ENCODE measurements at regions not wholly inside any gene's neighbourhood (a gene's known extent, or its start where the extent isn't known, plus 50 kb on each side); places are given as distances from the start of the nearest gene placed in this dataset.

GRCh38 chr7:109335951-109336350 lies 766.3 kb downstream of the DNAJB9 start:
- intact Hi-C loops (cut with DNase I): no loop called here
- H3K4me3 ChIP-seq (replicated peaks in 1 of 3): no peak overlapping the region
- no peaks in the 10 kb centered on the region for H3K36me3 ChIP-seq
- H3K27ac ChIP-seq: no peak overlapping the region
- H3K4me1 ChIP-seq: no peaks in the 10 kb centered on the region
- no peak for DNase-seq
- H3K27me3 ChIP-seq: no peaks in the 10 kb centered on the region
- no peak for TF ChIP-seq POLR2A (IDR thresholded peaks at IDR 0.05)
- no peak for TF ChIP-seq CTCF (IDR thresholded peaks at IDR 0.05)
- no peaks in the 10 kb centered on the region for H3K9me3 ChIP-seq
- WGBS, 2 donors: 96 to 97% methylated on average over 3 of the region's 3 CpGs

GRCh38 chr7:109336531-109336930 lies 766.9 kb downstream of the DNAJB9 start:
- intact Hi-C loops (cut with DNase I): no loop called here
- Histone ChIP-seq H3K36me3 (no peaks in the 10 kb centered on the region), H3K9me3 (no peaks in the 10 kb centered on the region), H3K27me3 (no peaks in the 10 kb centered on the region), H3K4me3 (replicated peaks in 1 of 3) (no peak overlapping the region), H3K4me1 (no peaks in the 10 kb centered on the region), H3K27ac (no peak overlapping the region)
- DNase-seq: no peak
- TF ChIP-seq CTCF (IDR thresholded peaks at IDR 0.05) (no peak), POLR2A (IDR thresholded peaks at IDR 0.05) (no peak)

GRCh38 chr7:109343678-109344077 lies 774.0 kb downstream of the DNAJB9 start:
- no peak for TF ChIP-seq POLR2A (IDR thresholded peaks at IDR 0.05)
- no peak for TF ChIP-seq CTCF (IDR thresholded peaks at IDR 0.05)
- 87 to 95% methylated on average over 2 of the region's 2 CpGs for WGBS, 2 donors
- no peak overlapping the region for H3K4me3 ChIP-seq (replicated peaks in 1 of 3)
- no peaks in the 10 kb centered on the region for H3K27me3 ChIP-seq
- intact Hi-C loops (cut with DNase I): no loop called here
- no peaks in the 10 kb centered on the region for H3K9me3 ChIP-seq
- H3K27ac ChIP-seq: no peak overlapping the region
- H3K4me1 ChIP-seq: no peaks in the 10 kb centered on the region
- DNase-seq: no peak
- H3K36me3 ChIP-seq: no peaks in the 10 kb centered on the region

GRCh38 chr7:109351493-109351892 lies 781.8 kb downstream of the DNAJB9 start:
- H3K27ac ChIP-seq: no peak overlapping the region
- no peaks in the 10 kb centered on the region for H3K27me3 ChIP-seq
- no peak for DNase-seq
- no peaks in the 10 kb centered on the region for H3K36me3 ChIP-seq
- TF ChIP-seq POLR2A (IDR thresholded peaks at IDR 0.05) (no peak), CTCF (IDR thresholded peaks at IDR 0.05) (no peak)
- WGBS, 2 donors: 93 to 95% methylated on average over 9 of the region's 9 CpGs
- no peaks in the 10 kb centered on the region for H3K9me3 ChIP-seq
- H3K4me3 ChIP-seq (replicated peaks in 1 of 3): no peak overlapping the region
- H3K4me1 ChIP-seq: no peaks in the 10 kb centered on the region
- intact Hi-C loops (cut with DNase I): no loop called here

GRCh38 chr7:109354000-109354399 lies 784.3 kb downstream of the DNAJB9 start:
- H3K4me1 ChIP-seq: no peaks in the 10 kb centered on the region
- H3K4me3 ChIP-seq (replicated peaks in 1 of 3): no peak overlapping the region
- no peaks in the 10 kb centered on the region for H3K27me3 ChIP-seq
- DNase-seq: no peak
- TF ChIP-seq CTCF (IDR thresholded peaks at IDR 0.05): no peak
- TF ChIP-seq POLR2A (IDR thresholded peaks at IDR 0.05): no peak
- WGBS, 2 donors: 66 to 70% methylated on average over 3 of the region's 3 CpGs
- H3K9me3 ChIP-seq: no peaks in the 10 kb centered on the region
- intact Hi-C loops (cut with DNase I): no loop called here
- H3K27ac ChIP-seq: no peak overlapping the region
- H3K36me3 ChIP-seq: no peaks in the 10 kb centered on the region

Data from thyroid gland (tissue), 4 donors.